MCF 10A (cell line): ENCODE measurements at regions not wholly inside any gene's neighbourhood (a gene's known extent, or its start where the extent isn't known, plus 50 kb on each side); places are given as distances from the start of the nearest gene placed in this dataset.

Source experiments
- BruUV-seq: library from RNA; stranded (reverse); fragments of 400-500 nt; replicated peaks from 2 replicates; lab custom pipeline; 2021; lab: Mats Ljungman, UMichigan
- CTCF ChIA-PET: fragments of 300-600 bp; sonication (Branson Sonifier 250); formaldehyde crosslinking; extraction: SDS; loops from one replicate; lab custom pipeline; 2021; ENCODE audit warnings: antibody characterized with exemption, inconsistent platforms; lab: Yijun Ruan, JAX
- POLR2A ChIA-PET: fragments of 300-600, 350-650 bp; sonication (Branson Sonifier 250); formaldehyde crosslinking; extraction: SDS; loops from one replicate; lab custom pipeline; 2020; ENCODE audit warnings: antibody characterized with exemption, inconsistent platforms; lab: Yijun Ruan, JAX
- DNase-seq: peaks from one replicate; pipeline ENCODE4 v3.0.0-alpha.2; 2018; ENCODE audit not compliant: unreplicated experiment
- H3K27ac Mint-ChIP-seq: one replicate; pipeline ENCODE4 v1.8.0; 2022; ENCODE audit warnings: mild to moderate bottlenecking, low read depth, mixed read lengths; ENCODE audit not compliant: unreplicated experiment
- H3K27me3 Mint-ChIP-seq: one replicate; pipeline ENCODE4 v1.8.0; 2022; ENCODE audit warnings: mixed read lengths; ENCODE audit not compliant: insufficient read depth, unreplicated experiment
- H3K36me3 Mint-ChIP-seq: one replicate; pipeline ENCODE4 v1.8.0; 2022; ENCODE audit warnings: mild to moderate bottlenecking, moderate library complexity, mixed read lengths; ENCODE audit not compliant: insufficient read depth, unreplicated experiment
- H3K4me1 Mint-ChIP-seq: one replicate; pipeline ENCODE4 v1.8.0; 2022; ENCODE audit warnings: mixed read lengths; ENCODE audit not compliant: insufficient read depth, unreplicated experiment
- H3K4me3 Mint-ChIP-seq: one replicate; pipeline ENCODE4 v1.8.0; 2022; ENCODE audit warnings: mild to moderate bottlenecking, moderate library complexity, mixed read lengths; ENCODE audit not compliant: unreplicated experiment
- H3K9me3 Mint-ChIP-seq: one replicate; pipeline ENCODE4 v1.8.0; 2022; ENCODE audit warnings: mixed read lengths; ENCODE audit not compliant: unreplicated experiment
- CTCF ChIP-seq: fragments of 200-600 bp; IDR thresholded peaks from one replicate; pipeline ENCODE4 v1.8.0; 2022; ENCODE audit warnings: antibody characterized with exemption, mild to moderate bottlenecking; ENCODE audit not compliant: unreplicated experiment
- intact Hi-C: fragments of 100-400 bp; cut with micrococcal nuclease; formaldehyde crosslinking; loops from 2 replicates; pipeline ENCODE4 v1.14.1; 2022

- Mint-ChIP-seq H3K27ac (no peak overlapping the region), H3K9me3 (no peaks in the 10 kb centered on the region), H3K4me1 (peaks cover 5% of the 10 kb centered on the region), H3K27me3 (no peaks in the 10 kb centered on the region), H3K4me3 (no peak overlapping the region), H3K36me3 (no peaks in the 10 kb centered on the region)
- no peak for DNase-seq
- CTCF ChIA-PET: interaction anchor here (0.8 to 2.6 kb wide), 5 partner anchors 16 to 973 kb away, joined by 3 to 13 read pairs (median 3); no protein-coding TSS in a partner anchor
- no peak for TF ChIP-seq CTCF
- intact Hi-C loops: no loop called here
- POLR2A ChIA-PET: no interaction called here
- BruUV-seq: no TSS peak
These were observed 116.0 kb downstream of the PROX1 start for GRCh38 chr1:214103778-214104177.

- Mint-ChIP-seq H3K4me1 (peaks cover 5% of the 10 kb centered on the region), H3K9me3 (no peaks in the 10 kb centered on the region), H3K27ac (no peak overlapping the region), H3K36me3 (no peaks in the 10 kb centered on the region), H3K27me3 (no peaks in the 10 kb centered on the region), H3K4me3 (no peak overlapping the region)
- DNase-seq: no peak
- TF ChIP-seq CTCF: no peak
- no TSS peak for BruUV-seq
- CTCF ChIA-PET: interaction anchor here (0.5 to 2.2 kb wide), 4 partner anchors 16 to 844 kb away, joined by 3 to 11 read pairs (median 4); no protein-coding TSS in a partner anchor
- POLR2A ChIA-PET: no interaction called here
- intact Hi-C loops: no loop called here
These were observed 118.6 kb downstream of the PROX1 start for GRCh38 chr1:214106375-214106774.

GRCh38 chr1:214107322-214108096, 119.7 kb downstream of the PROX1 start:
- TF ChIP-seq CTCF: no peak
- no peak overlapping the region for H3K4me3 Mint-ChIP-seq
- DNase-seq: no peak
- CTCF ChIA-PET: interaction anchor here (0.7 to 2.2 kb wide), 4 partner anchors 13 to 845 kb away, joined by 3 to 11 read pairs (median 4); no protein-coding TSS in a partner anchor
- H3K4me1 Mint-ChIP-seq: peaks cover 5% of the 10 kb centered on the region
- no peaks in the 10 kb centered on the region for H3K9me3 Mint-ChIP-seq
- intact Hi-C loops: no loop called here
- H3K27ac Mint-ChIP-seq: no peak overlapping the region
- BruUV-seq: no TSS peak
- POLR2A ChIA-PET: no interaction called here
- no peaks in the 10 kb centered on the region for H3K36me3 Mint-ChIP-seq
- no peaks in the 10 kb centered on the region for H3K27me3 Mint-ChIP-seq

GRCh38 chr1:214108097-214108446, 120.3 kb downstream of the PROX1 start:
- TF ChIP-seq CTCF: no peak
- Mint-ChIP-seq H3K27ac (no peak overlapping the region), H3K4me1 (peaks cover 2% of the 10 kb centered on the region), H3K27me3 (no peaks in the 10 kb centered on the region), H3K9me3 (no peaks in the 10 kb centered on the region), H3K36me3 (no peaks in the 10 kb centered on the region), H3K4me3 (no peak overlapping the region)
- intact Hi-C loops: no loop called here
- DNase-seq: no peak
- CTCF ChIA-PET: interaction anchor here (0.7 to 2.0 kb wide), 2 partner anchors 12 to 139 kb away, joined by 3 to 5 read pairs; no protein-coding TSS in a partner anchor
- BruUV-seq: no TSS peak
- POLR2A ChIA-PET: no interaction called here
